ENCODE measurements at regions not wholly inside any gene's neighbourhood (a gene's known extent, or its start where the extent isn't known, plus 50 kb on each side); places are given as distances from the start of the nearest gene placed in this dataset.
"Not testable (repeated sequence)": the region's sequence is repeated elsewhere in the genome, so short reads cannot be mapped to it uniquely, and the experiment has no call there.

GRCh38 chr10:15997313-15997712, 137.0 kb upstream of the MINDY3 start:
- TF ChIP-seq CTCF (conservative IDR thresholded peaks at IDR 0.05), result no peak
- no peak overlapping the region for H3K27ac ChIP-seq

- no peak overlapping the region for H3K27ac ChIP-seq
- no peak for TF ChIP-seq ZFX (IDR thresholded peaks at IDR 0.05)
- TF ChIP-seq CTCF (conservative IDR thresholded peaks at IDR 0.05), result no peak
These were observed 141.3 kb upstream of the MINDY3 start for GRCh38 chr10:16001581-16001980.

GRCh38 chr10:16009785-16010184, 149.5 kb upstream of the MINDY3 start:
- TF ChIP-seq ZFX (IDR thresholded peaks at IDR 0.05), result no peak
- TF ChIP-seq CTCF (conservative IDR thresholded peaks at IDR 0.05), result no peak
- H3K27ac ChIP-seq, result no peak overlapping the region

GRCh38 chr10:16011548-16011947, 151.2 kb upstream of the MINDY3 start:
- no peak overlapping the region for H3K27ac ChIP-seq
- TF ChIP-seq ZFX (IDR thresholded peaks at IDR 0.05) (no peak), CTCF (conservative IDR thresholded peaks at IDR 0.05) (no peak)

- TF ChIP-seq CTCF (conservative IDR thresholded peaks at IDR 0.05), result no peak
- no peak overlapping the region for H3K27ac ChIP-seq
These were observed 154.2 kb upstream of the MINDY3 start for GRCh38 chr10:16014469-16014868.

- TF ChIP-seq CTCF (conservative IDR thresholded peaks at IDR 0.05) (no peak), ZFX (IDR thresholded peaks at IDR 0.05) (no peak)
- no peak overlapping the region for H3K27ac ChIP-seq
These were observed 156.4 kb upstream of the MINDY3 start for GRCh38 chr10:16016688-16017087.

- TF ChIP-seq ZFX (IDR thresholded peaks at IDR 0.05) (no peak), CTCF (conservative IDR thresholded peaks at IDR 0.05) (no peak)
- no peak overlapping the region for H3K27ac ChIP-seq
These were observed 160.5 kb upstream of the MINDY3 start for GRCh38 chr10:16020836-16021235.

GRCh38 chr10:16026832-16027231, 166.5 kb upstream of the MINDY3 start:
- not testable (repeated sequence) for H3K27ac ChIP-seq
